Body of pancreas (tissue), 4 donors: ENCODE measurements at regions not wholly inside any gene's neighbourhood (a gene's known extent, or its start where the extent isn't known, plus 50 kb on each side); places are given as distances from the start of the nearest gene placed in this dataset.
"Not testable (repeated sequence)": the region's sequence is repeated elsewhere in the genome, so short reads cannot be mapped to it uniquely, and the experiment has no call there.

ENCODE experiments used
- ATAC-seq: fragments of 150-250 bp; one replicate; pipeline ENCODE4 v1.9.1; 2016
- DNase-seq, 4 donors: peaks; one replicate each; pipeline ENCODE4 v3.0.0-alpha.2; 2019
- H3K27ac ChIP-seq, 4 donors: fragments of 200-600 bp; sonication (generic); 1 replicate in 3 of 4; 2 replicates in 1 of 4; pipeline versions ENCODE4 v1.5.1 to v1.6.1; 2016 to 2019; ENCODE audit warnings: mild to moderate bottlenecking in 1 of 4, mixed read lengths in 1 of 4, moderate library complexity in 1 of 4
- H3K27me3 ChIP-seq, 2 donors: fragments of 200-600 bp; sonication (generic); one replicate each; pipeline ENCODE4 v1.6.0; 2016; ENCODE audit warnings: mild to moderate bottlenecking in 1 of 2
- H3K36me3 ChIP-seq, 2 donors: fragments of 200-600 bp; sonication (generic); replicated peaks in 1 of 2; 2 replicates each; pipeline ENCODE4 v1.5.1; 2016; ENCODE audit warnings: low read depth in 2 of 2; ENCODE audit not compliant: insufficient read depth in 1 of 2
- H3K4me1 ChIP-seq: fragments of 200-600 bp; sonication (generic); one replicate; pipeline ENCODE4 v1.6.0; 2016
- H3K4me3 ChIP-seq, 2 donors: fragments of 200-600 bp; sonication (generic); 1 replicate in 1 of 2; 2 replicates in 1 of 2; pipeline ENCODE4 v1.5.1; 2016 to 2019
- H3K9me3 ChIP-seq, 3 donors: fragments of 200-600 bp; sonication (generic); 1 replicate in 2 of 3; 2 replicates in 1 of 3; pipeline ENCODE4 v1.5.1; 2016
- CTCF ChIP-seq, 7 experiments: fragments of 450-650 bp in 4 of 7; fragments of 200-600 bp in 3 of 7; sonication (generic) in 3 of 7; IDR thresholded peaks; one replicate each; pipeline ENCODE4 v1.5.1; 2016 to 2019; ENCODE audit warnings: antibody characterized with exemption in 7 of 7
- POLR2A ChIP-seq, 3 donors: fragments of 450-650 bp; IDR thresholded peaks; one replicate each; pipeline ENCODE4 v1.6.1; 2016; ENCODE audit warnings: antibody characterized with exemption in 3 of 3, mild to moderate bottlenecking in 2 of 3
- WGBS, 2 donors: methylation state at CpG; one replicate each; pipeline ENCODE4 v1.1.5; 2017; 5-methylcytosine and 5-hydroxymethylcytosine counted together
- intact Hi-C: fragments of 100-400 bp; cut with DNase I; formaldehyde crosslinking; loops from one replicate; pipeline ENCODE4 v1.15.1; 2023

- ATAC-seq: no peak
- H3K27ac ChIP-seq: no peak overlapping the region
Observed at GRCh38 chr21:20207335-20207734, 790.9 kb upstream of the NCAM2 start.

GRCh38 chr21:20215959-20216358, 782.2 kb upstream of the NCAM2 start:
- WGBS, 2 donors: 71 to 78% methylated on average over 6 of the region's 6 CpGs
- intact Hi-C loops: no loop called here
- no peak overlapping the region for H3K4me3 ChIP-seq
- no peaks in the 10 kb centered on the region for H3K27me3 ChIP-seq
- no peak for ATAC-seq
- no peak overlapping the region for H3K27ac ChIP-seq
- H3K4me1 ChIP-seq: no peaks in the 10 kb centered on the region
- DNase-seq: no peak
- TF ChIP-seq CTCF (IDR thresholded peaks at IDR 0.05) (no peak), POLR2A (IDR thresholded peaks at IDR 0.05) (no peak)
- H3K36me3 ChIP-seq: no peaks in the 10 kb centered on the region
- H3K9me3 ChIP-seq: peaks cover 0 to 7% (median 0%) of the 10 kb centered on the region in 3 donors

More at GRCh38 chr21:20207335-20207734, 790.9 kb upstream of the NCAM2 start:
- DNase-seq: no peak
- Histone ChIP-seq H3K4me1 (no peaks in the 10 kb centered on the region), H3K36me3 (no peaks in the 10 kb centered on the region), H3K27me3 (no peaks in the 10 kb centered on the region), H3K9me3 (no peaks in the 10 kb centered on the region), H3K4me3 (no peak overlapping the region)
- intact Hi-C loops: no loop called here
- 30 to 46% methylated on average over 3 of the region's 3 CpGs for WGBS, 2 donors
- TF ChIP-seq POLR2A (IDR thresholded peaks at IDR 0.05) (no peak), CTCF (IDR thresholded peaks at IDR 0.05) (no peak)

GRCh38 chr21:20220586-20220985, 777.6 kb upstream of the NCAM2 start:
- intact Hi-C loops: no loop called here
- Histone ChIP-seq H3K4me3 (no peak overlapping the region), H3K36me3 (no peaks in the 10 kb centered on the region), H3K27me3 (no peaks in the 10 kb centered on the region), H3K9me3 (no peaks in the 10 kb centered on the region), H3K27ac (no peak overlapping the region), H3K4me1 (no peaks in the 10 kb centered on the region)
- DNase-seq (no peak), ATAC-seq (no peak)
- TF ChIP-seq POLR2A (IDR thresholded peaks at IDR 0.05): no peak
- TF ChIP-seq CTCF (IDR thresholded peaks at IDR 0.05): no peak

- H3K27ac ChIP-seq, H3K36me3 ChIP-seq, intact Hi-C loops, H3K9me3 ChIP-seq, DNase-seq, ATAC-seq, H3K27me3 ChIP-seq, H3K4me1 ChIP-seq, H3K4me3 ChIP-seq: not testable (repeated sequence)
- WGBS, 2 donors: 83 to 87% methylated on average over 12 of the region's 12 CpGs
Observed at GRCh38 chr21:20221981-20222380, 776.2 kb upstream of the NCAM2 start.

- DNase-seq, H3K9me3 ChIP-seq, H3K4me3 ChIP-seq, H3K36me3 ChIP-seq, H3K4me1 ChIP-seq, intact Hi-C loops, H3K27me3 ChIP-seq, ATAC-seq, H3K27ac ChIP-seq: not testable (repeated sequence)
- WGBS, 2 donors: 10 to 15% methylated on average over 1 of the region's 1 CpG
Observed at GRCh38 chr21:20236649-20237048, 761.6 kb upstream of the NCAM2 start.

GRCh38 chr21:20249401-20249800, 748.8 kb upstream of the NCAM2 start:
- TF ChIP-seq CTCF (IDR thresholded peaks at IDR 0.05): no peak
- no peak for TF ChIP-seq POLR2A (IDR thresholded peaks at IDR 0.05)
- ATAC-seq (no peak), DNase-seq (no peak)
- Histone ChIP-seq H3K9me3 (no peaks in the 10 kb centered on the region), H3K27ac (no peak overlapping the region), H3K4me3 (no peak overlapping the region), H3K27me3 (no peaks in the 10 kb centered on the region), H3K36me3 (no peaks in the 10 kb centered on the region), H3K4me1 (no peaks in the 10 kb centered on the region)
- intact Hi-C loops: no loop called here
- WGBS, 2 donors: 68 to 83% methylated on average over 1 of the region's 1 CpG
